HG02943 (cell line): ENCODE measurements at regions not wholly inside any gene's neighbourhood (a gene's known extent, or its start where the extent isn't known, plus 50 kb on each side); places are given as distances from the start of the nearest gene placed in this dataset.
"Not testable (repeated sequence)": the region's sequence is repeated elsewhere in the genome, so short reads cannot be mapped to it uniquely, and the experiment has no call there.

Source experiments
- ATAC-seq: cut with Tn5 transposase; IDR thresholded peaks from one replicate; pipeline ENCODE4 v1.9.1; 2021; ENCODE audit warnings: mild to moderate bottlenecking, low read depth, moderate library complexity; ENCODE audit not compliant: unreplicated experiment

DNA sequence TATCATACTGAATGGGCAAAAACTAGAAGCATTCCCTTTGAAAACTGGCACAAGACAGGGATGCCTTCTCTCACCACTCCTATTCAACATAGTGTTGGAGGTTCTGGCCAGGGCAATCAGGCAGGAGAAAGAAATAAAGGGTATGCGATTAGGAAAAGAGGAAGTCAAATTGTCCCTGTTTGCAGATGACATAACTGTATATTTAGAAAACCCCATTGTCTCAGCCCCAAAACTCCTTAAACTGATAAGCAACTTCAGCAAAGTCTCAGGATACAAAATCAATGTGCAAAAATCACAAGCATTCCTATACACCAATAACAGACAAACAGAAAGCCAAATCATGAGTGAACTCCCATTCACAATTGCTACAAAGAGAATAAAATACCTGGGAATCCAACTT is 52.5 kb upstream of the CCDC71L start:
- not testable (repeated sequence) for ATAC-seq

DNA sequence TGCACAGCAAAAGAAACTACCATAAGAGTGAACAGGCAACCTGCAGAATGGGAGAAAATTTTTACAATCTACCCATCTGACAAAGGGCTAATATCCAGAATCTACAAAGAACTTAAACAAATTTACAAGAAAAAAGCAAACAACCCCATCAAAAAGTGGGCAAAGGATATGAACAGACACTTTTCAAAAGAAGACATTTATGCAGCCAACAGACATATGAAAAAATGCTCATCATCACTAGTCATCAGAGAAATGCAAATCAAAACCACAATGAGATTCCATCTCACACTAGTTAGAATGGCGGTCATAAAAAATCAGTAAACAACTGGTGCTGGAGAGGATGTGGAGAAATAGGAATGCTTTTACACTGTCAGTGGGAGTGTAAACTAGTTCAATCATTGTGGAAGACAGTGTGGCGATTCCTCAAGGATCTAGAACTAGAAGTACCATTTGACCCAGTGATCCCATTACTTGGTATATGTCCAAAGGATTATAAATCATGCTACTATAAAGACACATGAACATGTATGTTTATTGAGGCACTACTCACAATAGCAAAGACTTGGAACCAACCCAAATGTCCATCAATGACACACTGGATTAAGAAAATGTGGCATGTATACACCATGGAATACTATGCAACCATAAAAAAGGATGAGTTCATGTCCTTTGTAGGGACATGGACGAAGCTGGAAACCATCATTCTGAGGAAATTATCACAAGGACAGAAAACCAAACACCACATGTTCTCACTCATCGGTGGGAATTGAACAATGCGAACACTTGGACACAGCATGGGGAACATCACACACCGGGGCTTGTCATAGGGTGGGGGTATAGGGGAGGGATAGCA is 53.9 kb upstream of the CCDC71L start:
- not testable (repeated sequence) for ATAC-seq

DNA sequence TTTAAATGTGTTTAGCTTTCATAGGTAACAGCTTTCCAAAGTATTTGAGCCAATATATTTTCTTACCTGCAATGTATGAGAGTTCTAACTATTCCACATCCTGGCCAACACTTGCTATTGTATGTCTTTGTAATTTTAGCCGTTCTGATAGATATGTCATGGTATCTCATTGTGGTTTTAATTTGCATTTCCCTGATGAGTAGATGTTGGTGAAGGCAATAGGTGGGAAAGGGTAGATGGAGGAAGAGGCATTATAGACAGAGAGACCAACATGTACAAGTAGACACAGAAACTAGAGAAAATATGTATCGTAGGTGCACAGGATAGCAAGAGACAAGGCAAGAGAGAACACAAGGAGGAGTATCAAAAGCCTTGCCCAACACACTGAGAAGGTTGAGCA is 54.8 kb upstream of the CCDC71L start:
- ATAC-seq: no peak

DNA sequence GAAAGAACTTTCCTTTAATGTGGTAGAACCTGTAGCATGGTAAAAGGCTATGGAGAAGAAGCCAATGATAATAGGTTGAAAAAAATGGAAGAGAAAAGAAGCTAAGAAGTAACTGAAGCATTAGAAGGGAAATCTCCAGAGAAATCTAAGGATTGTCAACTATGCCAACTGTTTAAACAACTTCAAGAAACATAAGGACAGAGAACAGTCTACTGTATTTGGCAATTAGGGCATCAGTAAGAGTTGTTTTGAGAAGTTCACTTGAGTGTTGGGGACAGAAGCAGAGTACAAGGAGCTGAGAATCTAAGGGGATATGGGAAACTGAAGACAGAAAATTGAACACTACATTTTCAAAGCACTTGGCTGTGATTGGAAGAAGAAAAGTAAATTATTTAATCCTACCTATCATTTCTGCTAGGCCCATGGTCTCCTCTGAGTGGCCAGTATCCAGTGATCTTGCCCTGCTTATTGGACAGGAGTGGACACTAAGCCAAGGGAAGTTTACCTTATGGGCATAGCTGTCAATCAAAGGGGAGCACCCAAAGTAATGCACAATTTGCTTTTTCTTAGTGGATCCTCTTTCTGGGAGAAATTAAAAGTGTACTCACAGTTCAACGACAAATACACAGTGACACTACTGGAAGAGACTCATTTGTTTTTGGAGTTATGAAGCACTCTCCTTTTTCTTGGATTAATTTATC is 56.4 kb upstream of the CCDC71L start:
- ATAC-seq: no peak

DNA sequence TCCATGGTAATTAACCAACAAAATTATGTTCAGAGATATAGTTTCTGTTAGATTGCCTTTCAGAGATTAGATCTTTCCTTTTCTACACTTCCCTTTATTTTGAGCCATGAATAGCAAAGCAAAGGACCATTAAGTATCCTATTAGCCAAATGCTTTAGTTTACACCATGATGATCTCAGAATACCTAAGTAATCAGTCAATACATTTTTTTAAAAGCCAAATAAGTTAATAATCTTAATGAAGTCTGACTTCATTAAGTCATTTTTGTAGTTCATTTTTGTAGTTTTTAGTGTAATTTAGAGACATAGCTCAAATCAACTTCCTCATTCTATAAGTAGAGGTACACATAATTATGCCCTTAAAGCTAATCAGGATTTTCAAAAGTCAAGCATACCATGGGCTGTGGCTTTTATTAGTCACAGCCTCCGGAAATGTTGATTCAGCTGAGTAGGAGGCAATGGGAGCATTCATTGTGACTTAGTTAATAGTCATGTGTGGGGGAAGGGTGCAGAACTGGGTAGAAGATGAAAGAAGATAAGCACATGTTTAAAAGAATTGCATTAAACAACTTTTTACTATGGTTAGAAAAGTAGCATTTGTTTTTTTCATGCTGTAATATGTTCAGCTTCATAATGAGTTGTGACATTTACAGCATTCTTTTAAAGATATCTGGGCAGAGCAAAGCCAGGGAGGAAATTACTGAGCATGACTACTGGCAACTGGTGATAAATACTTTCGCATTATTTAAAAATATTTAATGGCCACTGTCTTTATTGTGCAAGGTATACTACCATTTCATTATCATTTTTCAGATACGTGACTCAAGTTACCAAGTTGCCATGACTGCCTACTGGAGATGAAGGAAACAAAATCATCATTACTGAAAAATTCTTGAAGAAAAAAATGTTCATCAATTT is 57.3 kb upstream of the CCDC71L start:
- no peak for ATAC-seq

DNA sequence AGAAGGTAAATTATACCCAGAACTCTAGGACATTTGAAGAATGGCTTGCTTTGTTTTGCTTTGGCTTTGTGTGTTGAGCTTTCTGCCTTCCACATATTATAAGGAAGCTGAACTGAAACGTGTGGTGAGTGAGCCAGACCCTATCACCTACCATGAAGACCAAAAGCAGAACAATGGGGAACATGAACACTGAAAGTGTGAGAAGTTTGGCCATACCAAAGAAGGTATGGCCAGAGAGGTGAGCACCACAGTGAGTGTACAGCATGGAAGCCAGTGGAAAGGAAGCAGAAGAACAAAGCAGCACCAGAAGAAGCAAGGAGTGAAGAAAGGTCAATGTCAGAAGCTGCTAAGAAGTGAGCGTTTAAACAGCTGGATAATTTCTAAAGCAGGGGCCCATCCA is 59.7 kb upstream of the CCDC71L start:
- no peak for ATAC-seq

DNA sequence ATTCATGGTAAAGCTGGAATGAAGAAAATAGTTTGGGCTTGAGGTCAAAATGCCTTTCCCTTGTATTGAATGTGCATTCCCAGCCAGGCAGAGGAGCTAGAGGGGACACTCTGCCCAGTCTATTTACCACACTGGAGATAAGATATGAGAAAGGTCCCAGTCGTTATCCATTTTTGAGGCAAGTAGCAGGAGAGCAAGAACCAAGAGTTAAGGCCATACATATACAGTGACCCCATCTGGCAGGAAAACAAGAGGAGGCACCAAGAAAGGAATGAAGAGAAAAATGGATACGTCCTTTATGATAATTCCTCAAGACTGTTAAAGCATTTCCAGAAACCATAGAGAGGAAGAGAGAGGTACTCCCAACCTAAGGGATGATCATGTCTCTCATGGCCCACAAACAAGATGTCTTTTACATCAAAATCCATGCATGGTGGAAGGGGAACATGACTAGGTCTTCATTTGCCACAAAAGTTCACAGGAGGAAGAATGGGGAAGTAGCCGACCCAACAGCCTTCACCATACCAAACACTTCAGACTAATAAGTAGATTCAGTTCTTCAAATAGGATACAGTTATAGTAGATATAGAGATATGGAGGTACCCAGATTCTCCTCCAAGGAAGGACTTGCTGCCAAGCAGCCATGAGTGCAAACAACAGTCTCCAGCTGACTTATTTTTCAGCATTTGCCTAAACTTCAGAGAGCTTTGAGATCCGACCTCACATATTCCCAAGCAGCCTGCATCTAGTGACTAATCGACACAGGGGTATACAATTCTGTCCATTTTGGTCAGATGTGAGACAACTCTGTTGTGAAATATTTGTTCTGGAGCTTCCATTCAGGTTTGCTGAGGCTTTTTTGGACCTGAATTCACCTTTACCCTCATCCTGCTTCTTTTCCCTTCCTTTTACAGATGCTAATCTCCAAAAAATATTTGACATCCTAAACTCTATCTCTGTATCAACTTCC is 61.1 kb upstream of the CCDC71L start:
- ATAC-seq: no peak

DNA sequence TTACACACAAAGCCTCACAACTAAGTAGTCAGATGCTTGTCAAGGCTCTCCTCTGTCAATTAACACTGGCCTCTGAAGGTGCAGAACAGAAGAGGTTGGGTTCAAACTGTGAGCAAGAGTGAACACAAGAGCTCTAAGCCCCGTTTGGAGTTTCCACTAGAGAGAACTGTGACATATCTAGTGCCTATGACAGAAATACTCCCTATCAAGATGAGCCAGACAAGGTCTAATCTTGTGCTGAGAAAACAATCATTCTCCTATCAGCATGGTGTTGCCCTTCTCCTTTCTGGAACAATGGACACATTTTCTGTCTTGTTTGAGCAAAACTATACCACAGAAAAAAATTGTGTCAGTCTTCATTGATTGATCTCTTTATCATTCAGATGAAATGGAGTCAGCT is 62.4 kb upstream of the CCDC71L start:
- no peak for ATAC-seq

DNA sequence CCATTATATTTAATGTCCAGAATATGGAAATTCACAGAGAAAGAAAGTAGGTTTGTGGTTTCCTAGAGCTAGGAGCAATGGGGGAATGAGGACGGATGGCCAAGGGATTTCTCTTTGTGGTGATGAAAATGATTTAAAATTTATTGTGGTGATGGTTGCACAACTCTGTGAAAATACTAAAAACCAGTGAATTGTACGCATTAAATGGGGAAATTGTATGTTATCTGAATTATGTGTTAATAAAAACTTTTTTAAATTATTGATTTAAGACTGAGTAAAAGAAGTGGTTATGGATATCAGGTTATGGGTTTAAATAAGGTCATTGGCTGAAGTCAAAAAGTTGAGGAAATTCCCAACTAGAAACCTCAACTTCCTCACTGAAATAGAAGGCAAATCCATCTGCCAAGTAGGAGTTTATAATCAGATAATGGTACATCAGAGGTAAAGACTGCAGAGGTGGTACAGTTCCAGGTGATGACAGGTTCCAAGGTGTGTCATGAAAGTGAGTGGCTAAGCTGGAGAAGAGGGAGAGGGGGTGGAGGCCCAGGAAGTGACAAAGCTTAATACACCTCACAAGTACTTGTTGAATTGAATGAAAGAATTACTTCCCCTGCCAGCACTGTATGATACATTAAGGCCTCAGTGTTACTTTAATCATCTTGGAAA is 68.9 kb upstream of the CCDC71L start:
- ATAC-seq: no peak

DNA sequence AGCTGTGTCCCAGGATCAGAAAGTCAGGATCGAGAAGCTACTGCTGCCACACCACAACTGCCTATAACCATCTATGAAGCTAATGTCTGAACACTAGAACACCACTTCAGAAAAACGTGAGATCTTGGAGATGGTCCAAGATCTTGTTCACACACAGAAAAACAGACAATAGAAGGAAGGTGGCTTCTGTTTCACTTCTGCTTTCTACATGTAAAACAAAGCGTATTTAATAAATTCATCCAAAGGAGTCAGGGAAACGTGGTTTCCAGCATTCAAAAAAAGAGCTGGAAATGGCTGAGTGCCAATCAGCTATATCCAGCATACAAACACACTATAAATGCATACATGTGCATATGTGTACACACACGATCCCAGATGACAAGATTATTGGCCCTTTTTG is 70.2 kb upstream of the CCDC71L start:
- no peak for ATAC-seq

DNA sequence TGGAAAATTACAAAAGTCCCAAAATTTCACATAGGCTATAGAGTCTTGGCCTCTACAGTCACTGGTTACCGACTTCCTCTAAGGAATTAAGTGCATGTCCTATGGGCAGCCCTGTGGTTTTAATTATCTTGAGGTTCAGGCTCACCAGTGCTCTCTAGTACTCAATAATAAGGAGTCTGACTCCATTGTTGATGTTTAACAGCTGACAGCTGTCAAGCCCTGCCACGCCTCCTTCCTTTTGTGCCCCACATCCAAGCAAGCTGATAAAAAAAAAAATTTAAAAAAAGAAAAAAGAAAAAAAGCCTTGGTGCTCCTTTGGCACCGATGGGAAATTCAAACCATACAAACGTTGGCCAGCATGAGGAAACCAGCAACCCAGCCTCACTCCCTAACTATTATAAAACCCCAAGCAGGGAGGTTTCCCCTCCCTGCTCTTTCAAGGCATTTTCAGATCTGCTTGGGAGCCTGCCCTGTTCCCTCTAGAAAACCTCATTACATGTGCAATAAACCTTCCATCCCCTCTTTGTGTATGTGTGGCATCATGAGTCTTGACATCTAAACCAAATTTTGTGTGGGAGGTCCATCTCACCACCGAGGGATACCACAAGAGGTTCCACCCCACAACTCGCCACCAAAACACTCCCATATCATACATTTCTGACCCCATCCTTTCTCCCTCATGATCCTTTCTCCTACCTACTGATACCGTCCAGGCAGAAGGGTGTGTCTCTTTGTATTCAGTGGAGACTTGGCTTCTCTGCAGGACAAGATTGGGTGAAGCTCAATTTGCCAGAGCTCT is 70.9 kb upstream of the CCDC71L start:
- ATAC-seq: no peak

DNA sequence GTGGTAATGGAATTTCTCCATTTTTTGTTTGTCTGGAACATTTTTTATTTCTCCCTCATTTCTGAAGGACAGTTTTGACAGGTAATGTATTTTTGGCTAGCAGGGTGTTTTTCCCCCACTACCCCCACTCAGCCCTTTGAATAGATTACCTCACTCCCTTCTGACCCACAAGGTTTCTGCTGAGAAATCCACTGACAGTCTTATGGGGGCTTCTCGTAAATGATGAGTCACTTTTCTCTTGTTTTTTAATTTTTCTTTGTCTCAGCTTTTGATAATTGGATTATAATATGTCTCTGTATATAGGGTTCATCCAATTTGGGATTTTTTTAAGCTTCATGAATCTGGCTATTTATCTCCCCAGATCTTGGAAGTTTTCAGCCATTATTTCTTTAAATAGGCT is 74.7 kb upstream of the CCDC71L start:
- ATAC-seq: no peak

DNA sequence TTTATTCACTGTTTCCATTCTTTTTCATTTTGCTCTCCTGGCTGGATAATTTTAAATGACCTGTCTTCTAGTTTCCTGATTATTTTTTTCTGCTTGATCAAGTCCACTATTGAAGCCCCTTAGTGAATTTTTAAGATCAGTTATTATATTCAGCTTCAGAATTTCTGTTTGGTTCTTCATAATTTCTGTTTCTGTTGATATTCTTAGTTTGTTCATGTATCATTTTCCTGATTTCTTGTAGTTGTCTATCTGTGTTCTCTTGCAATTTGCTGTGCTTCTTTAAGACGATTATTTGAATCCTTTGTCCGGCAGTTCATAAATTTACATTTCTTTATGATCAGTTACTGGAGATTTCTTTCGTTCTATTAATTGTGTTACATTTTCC is 75.2 kb upstream of the CCDC71L start:
- no peak for ATAC-seq

DNA sequence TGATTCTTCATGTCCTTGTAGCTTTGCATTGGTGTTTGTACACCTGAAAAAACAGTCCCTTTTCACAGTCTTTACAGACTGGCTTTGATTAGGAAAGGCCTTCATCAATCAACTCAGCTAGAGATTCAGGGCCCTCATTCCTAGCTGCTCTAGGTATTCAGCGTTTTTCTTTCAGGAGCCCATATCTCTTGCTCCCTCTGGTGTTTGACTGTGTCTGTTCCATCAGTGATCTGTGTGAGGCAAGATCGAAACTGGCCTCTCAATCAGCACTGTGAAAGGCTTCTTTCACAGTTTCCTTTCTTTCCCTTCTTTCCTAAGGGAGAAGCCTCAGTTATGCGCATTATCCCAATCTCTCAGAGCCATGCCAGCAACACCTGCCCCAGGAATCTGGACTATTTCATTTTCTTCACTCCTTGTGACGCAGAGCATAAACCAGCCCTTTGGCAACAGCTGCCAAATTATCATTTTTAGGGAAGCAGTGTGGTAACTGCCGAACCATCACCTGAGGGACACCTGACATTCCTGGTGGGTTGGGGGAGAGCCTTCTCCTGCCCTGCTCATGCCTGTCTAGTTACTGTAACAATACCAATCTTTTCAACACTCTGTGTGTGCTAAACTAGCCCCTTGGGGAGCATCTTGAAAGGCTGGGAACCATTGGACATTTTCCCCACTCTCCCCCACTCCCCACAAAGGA is 75.7 kb upstream of the CCDC71L start:
- no peak for ATAC-seq

DNA sequence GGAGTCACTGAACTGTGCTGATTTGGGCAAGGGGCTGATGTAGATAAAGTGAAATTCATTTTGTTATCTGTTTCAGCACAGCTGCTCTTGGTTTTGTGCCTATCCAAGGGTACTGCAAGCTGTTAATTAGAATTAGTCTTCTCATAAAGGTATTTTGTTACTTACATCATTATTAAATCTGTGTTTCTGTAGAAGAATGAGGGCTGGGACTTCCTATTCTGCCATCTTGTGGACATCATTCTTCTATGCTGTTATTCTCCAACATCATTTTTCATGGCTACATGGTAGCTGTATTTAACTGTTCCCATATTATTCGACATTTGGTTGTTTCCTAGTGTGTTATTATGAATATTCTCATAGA is 76.2 kb upstream of the CCDC71L start:
- ATAC-seq: no peak

DNA sequence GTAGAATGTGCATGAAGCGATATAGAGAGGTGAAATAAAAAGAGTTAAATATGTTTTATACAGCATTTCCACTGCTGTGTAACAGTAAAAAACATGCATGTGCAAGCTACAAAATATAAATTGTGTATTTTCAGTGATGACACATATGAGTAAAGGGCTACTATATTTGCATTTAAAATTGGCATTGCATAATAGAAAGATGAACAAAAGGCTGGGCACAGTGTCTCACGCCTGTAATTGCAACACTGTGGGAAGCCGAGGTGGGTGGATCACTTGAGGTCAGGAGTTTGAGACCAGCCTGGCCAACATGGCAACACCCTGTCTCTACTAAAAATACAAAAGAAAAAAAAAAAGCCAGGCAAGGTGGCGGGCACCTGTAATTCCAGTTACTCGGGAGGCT is 79.8 kb upstream of the CCDC71L start:
- ATAC-seq: no peak

DNA sequence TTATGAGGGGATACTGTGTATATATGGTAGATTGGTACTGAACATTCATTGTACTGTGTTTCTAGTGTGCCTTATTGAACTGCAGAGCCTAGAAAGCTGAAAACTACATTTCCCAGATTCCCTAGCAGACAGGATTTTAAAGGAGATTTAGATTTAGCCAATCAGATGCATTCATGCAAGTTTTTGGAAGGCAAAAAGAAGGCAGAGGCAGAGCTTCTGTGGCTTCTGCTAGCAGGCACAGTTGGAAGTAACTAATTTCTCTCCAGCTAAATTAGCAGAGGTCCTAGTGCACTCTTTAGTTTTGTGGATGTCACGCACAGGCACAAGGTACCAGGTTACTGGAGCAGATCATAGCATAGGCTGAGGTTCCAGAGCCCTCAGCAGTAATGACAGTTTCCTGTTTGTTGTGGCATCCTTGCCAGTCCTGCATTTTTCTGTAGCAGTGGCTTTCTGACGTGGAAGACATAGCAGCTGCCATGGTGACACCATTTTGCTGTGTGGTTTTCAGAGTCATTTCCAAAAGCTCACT is 83.7 kb upstream of the CCDC71L start:
- ATAC-seq: no peak

DNA sequence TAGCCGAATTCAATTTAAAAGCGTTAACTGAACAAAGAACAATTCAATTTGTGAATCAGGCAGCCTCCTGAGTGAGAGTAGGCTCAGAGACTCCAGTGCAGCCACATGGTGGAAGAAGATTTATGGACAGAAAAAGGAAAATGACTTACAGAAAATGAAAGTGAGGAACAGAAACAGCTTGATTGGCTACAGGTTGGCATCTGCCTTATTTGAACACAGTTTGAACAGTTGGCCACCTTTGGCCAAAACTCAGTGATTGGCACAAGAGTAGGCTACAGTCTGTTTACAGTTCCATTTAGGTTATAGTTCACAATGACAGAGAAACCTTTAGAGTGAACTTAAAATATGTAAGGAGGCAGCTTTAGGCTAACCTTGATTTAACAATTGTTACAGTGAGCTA is 86.3 kb upstream of the CCDC71L start:
- not testable (repeated sequence) for ATAC-seq
